ENCODE measurements at regions not wholly inside any gene's neighbourhood (a gene's known extent, or its start where the extent isn't known, plus 50 kb on each side); places are given as distances from the start of the nearest gene placed in this dataset.

DNA sequence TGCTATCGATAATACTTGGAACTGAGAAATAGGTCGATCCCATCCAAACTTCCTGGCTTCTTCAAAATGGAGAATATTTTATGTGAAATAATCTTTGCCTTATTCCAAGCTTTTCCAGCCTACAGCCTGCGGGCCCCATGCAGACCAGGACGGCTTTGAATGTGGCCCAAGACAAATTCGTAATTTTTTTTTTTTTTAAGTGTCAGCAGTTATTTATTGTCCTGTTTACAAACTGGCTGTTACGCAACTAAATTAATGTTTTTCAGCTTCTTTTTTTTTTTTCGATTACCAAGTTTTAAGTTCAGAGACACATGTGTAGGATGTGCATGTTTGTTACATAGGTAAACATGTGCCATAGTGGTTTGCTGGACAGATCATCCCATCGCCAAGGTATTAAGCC lies 411.7 kb upstream of the EDIL3 start:
- TF ChIP-seq, protein P1, sequence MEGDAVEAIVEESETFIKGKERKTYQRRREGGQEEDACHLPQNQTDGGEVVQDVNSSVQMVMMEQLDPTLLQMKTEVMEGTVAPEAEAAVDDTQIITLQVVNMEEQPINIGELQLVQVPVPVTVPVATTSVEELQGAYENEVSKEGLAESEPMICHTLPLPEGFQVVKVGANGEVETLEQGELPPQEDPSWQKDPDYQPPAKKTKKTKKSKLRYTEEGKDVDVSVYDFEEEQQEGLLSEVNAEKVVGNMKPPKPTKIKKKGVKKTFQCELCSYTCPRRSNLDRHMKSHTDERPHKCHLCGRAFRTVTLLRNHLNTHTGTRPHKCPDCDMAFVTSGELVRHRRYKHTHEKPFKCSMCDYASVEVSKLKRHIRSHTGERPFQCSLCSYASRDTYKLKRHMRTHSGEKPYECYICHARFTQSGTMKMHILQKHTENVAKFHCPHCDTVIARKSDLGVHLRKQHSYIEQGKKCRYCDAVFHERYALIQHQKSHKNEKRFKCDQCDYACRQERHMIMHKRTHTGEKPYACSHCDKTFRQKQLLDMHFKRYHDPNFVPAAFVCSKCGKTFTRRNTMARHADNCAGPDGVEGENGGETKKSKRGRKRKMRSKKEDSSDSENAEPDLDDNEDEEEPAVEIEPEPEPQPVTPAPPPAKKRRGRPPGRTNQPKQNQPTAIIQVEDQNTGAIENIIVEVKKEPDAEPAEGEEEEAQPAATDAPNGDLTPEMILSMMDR (IDR thresholded peaks at IDR 0.05; ENCODE audit: low read depth, low read length) = no peak

DNA sequence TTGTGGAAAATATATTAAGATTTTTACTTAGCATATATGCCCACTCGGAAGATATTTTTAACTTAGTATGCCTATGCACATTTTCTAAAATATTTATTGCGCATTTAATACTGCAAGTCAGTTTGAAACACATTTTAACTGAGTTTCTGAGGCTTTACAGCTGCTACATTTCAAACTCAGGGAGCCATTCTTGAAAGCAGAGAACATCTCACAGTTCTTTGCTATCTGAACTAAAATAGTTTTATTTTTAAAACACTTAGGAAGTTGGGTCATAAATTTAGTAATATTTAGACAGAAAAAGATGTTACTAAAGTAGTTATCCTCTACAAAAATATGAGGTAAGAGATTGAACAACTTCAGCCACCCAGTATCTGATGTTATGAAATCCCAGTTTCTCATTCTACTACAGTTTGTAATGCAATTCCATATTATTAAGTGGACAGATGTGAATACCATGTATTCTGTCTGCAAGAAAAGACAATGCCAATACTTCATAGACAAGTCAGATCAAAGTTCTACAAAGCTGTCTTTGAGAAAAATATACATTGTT lies 409.9 kb upstream of the EDIL3 start:
- no peaks in the 10 kb centered on the region for H3K36me3 ChIP-seq
- H3K27ac ChIP-seq = no peak overlapping the region
- TF ChIP-seq, protein P1 (IDR thresholded peaks at IDR 0.05; ENCODE audit: low read depth, low read length) = no peak
- DNase-seq = no peak
- H3K4me3 ChIP-seq (ENCODE audit: low read depth, low read length) = no peak overlapping the region
- H3K27me3 ChIP-seq (ENCODE audit: insufficient read depth, low read depth, severe bottlenecking) = no peaks in the 10 kb centered on the region
- no peaks in the 10 kb centered on the region for H3K9me3 ChIP-seq (ENCODE audit: severe bottlenecking)

More for the DNA sequence above, 411.7 kb upstream of the EDIL3 start:
- Histone ChIP-seq H3K36me3 (no peaks in the 10 kb centered on the region), H3K27ac (no peak overlapping the region), H3K27me3 (ENCODE audit: insufficient read depth, low read depth, severe bottlenecking) (no peaks in the 10 kb centered on the region), H3K9me3 (ENCODE audit: severe bottlenecking) (no peaks in the 10 kb centered on the region), H3K4me3 (ENCODE audit: low read depth, low read length) (no peak overlapping the region)
- no peak for DNase-seq

DNA sequence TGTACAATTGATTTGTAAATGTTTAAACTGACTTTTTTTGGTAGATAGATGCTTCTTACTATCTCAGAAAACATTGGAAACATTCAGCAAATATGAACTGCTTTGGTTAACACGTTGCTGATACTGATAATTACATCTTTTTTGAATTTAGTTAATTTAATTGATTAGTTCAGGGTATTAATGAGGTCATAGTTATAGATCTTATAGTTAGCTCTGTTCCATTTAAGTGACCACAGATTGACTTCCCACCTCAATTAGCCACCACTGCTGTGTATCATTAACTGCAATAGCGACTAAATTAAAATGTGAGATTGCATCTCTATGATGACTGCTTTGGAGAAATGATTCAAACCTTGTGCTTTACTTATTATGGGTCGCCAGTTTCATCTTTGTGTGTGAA lies 407.1 kb upstream of the EDIL3 start:
- H3K4me3 ChIP-seq (ENCODE audit: low read depth, low read length) = no peak overlapping the region

DNA sequence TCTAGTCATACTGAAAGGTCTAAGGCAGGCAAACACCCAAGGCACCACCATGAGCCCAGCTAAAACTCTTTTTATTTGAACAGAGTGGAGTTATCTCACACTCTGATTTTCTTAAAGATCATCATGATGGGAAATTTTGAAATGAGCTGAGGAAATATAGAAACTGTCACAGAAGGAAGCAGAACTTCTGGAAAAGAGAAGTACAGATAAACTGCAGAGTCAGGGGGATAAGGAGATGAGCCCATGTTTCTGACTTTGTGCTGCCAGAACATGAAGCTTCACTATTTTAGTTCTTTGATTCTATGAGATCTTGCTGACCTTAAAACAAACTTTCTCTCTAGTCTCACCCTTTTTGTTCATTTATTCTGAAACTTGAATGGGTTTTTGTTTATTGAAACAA lies 406.5 kb upstream of the EDIL3 start:
- H3K36me3 ChIP-seq = no peaks in the 10 kb centered on the region
- H3K9me3 ChIP-seq (ENCODE audit: severe bottlenecking) = peaks cover 3% of the 10 kb centered on the region
- no peak for DNase-seq
- H3K4me3 ChIP-seq (ENCODE audit: low read depth, low read length) = no peak overlapping the region
- TF ChIP-seq, protein P1 (IDR thresholded peaks at IDR 0.05; ENCODE audit: low read depth, low read length) = no peak
- H3K27ac ChIP-seq = no peak overlapping the region
- H3K27me3 ChIP-seq (ENCODE audit: insufficient read depth, low read depth, severe bottlenecking) = no peaks in the 10 kb centered on the region

More for the DNA sequence above, 407.1 kb upstream of the EDIL3 start:
- H3K36me3 ChIP-seq = no peaks in the 10 kb centered on the region
- TF ChIP-seq, protein P1 (IDR thresholded peaks at IDR 0.05; ENCODE audit: low read depth, low read length) = no peak
- no peak overlapping the region for H3K27ac ChIP-seq
- DNase-seq = no peak
- H3K27me3 ChIP-seq (ENCODE audit: insufficient read depth, low read depth, severe bottlenecking) = no peaks in the 10 kb centered on the region
- H3K9me3 ChIP-seq (ENCODE audit: severe bottlenecking) = peaks cover 3% of the 10 kb centered on the region

DNA sequence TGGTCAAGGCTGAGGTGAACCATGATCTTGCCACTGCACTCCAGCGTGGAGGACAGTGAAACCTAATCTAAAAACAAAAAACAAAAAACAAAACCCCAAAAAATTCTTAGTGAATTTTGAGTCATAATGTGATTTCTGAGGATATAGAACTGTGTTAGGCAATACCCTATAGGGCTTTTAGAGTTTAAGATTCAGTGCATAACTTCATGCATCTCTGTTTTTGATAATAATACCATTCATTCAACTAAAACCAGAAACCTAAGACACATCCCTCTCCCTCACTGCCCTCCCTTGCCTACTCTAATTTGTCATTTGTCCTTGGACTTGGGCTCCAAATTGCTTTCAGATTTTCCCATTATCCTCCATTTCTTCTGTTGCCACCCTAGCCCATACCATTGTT lies 405.7 kb upstream of the EDIL3 start:
- TF ChIP-seq, protein P1 (IDR thresholded peaks at IDR 0.05; ENCODE audit: low read depth, low read length) = no peak
- Histone ChIP-seq H3K9me3 (ENCODE audit: severe bottlenecking) (peaks cover 3% of the 10 kb centered on the region), H3K4me3 (ENCODE audit: low read depth, low read length) (no peak overlapping the region), H3K27me3 (ENCODE audit: insufficient read depth, low read depth, severe bottlenecking) (no peaks in the 10 kb centered on the region), H3K27ac (no peak overlapping the region), H3K36me3 (no peaks in the 10 kb centered on the region)
- DNase-seq = no peak

DNA sequence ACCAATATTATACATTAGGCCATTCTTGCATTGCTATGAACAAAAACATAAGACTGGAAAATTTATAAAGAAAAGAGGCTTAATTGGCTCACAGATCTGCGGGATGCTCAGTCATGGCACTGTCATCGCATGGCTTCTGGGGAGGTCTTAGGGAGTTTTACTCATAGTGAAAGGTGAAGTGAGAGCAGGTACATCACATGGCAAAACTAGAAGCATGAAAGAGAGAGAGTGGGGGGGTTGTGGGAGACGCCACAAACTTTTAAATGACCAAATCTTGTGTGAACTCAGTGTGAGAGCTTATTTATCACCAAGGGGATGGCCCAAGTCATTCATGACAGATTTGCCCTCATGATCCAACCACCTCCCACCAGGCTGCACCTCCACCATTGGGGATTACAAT lies 398.3 kb upstream of the EDIL3 start:
- Histone ChIP-seq H3K27me3 (ENCODE audit: insufficient read depth, low read depth, severe bottlenecking) (no peaks in the 10 kb centered on the region), H3K9me3 (ENCODE audit: severe bottlenecking) (no peaks in the 10 kb centered on the region), H3K27ac (no peak overlapping the region), H3K36me3 (no peaks in the 10 kb centered on the region), H3K4me3 (ENCODE audit: low read depth, low read length) (no peak overlapping the region)
- no peak for DNase-seq
- TF ChIP-seq, protein P1 (IDR thresholded peaks at IDR 0.05; ENCODE audit: low read depth, low read length) = no peak
